GM12878 (cell line): ENCODE measurements at regions not wholly inside any gene's neighbourhood (a gene's known extent, or its start where the extent isn't known, plus 50 kb on each side); places are given as distances from the start of the nearest gene placed in this dataset.

Experiments used
- ATAC-seq: fragments of 200-7000 bp; cut with Tn5 transposase; 3 replicates; pipeline ENCODE4 v1.9.1; 2020; ENCODE audit warnings: mild to moderate bottlenecking, moderate library complexity
- BruUV-seq: library from RNA; stranded (reverse); fragments of 400-500 nt; replicated peaks from 2 replicates; lab custom pipeline; 2021; lab: Mats Ljungman, UMichigan
- CTCF ChIA-PET: fragments of 300-600 bp; sonication (Branson Sonifier 250); formaldehyde crosslinking; extraction: SDS; loops from one replicate; lab custom pipeline; 2021; ENCODE audit warnings: inconsistent platforms; lab: Yijun Ruan, JAX
- POLR2A ChIA-PET: fragments of 350-600 bp; formaldehyde crosslinking; extraction: SDS; loops from one replicate; lab custom pipeline; 2021; ENCODE audit warnings: inconsistent platforms; lab: Charles Lee
- RAD21 ChIA-PET: fragments of 300-600 bp; sonication (Branson Sonifier 250); formaldehyde crosslinking; loops from one replicate; lab custom pipeline; 2023; ENCODE audit warnings: antibody characterized with exemption; ENCODE audit not compliant: unreplicated experiment; lab: Charles Lee
- SMC1A ChIA-PET: fragments of 300-600 bp; sonication (Branson Sonifier 250); formaldehyde crosslinking; loops from one replicate; lab custom pipeline; 2023; ENCODE audit not compliant: unreplicated experiment, uncharacterized antibody; lab: Charles Lee
- DNase-seq: peaks from one replicate; pipeline ENCODE4 v3.0.0-alpha.2; 2011; ENCODE audit warnings: low read depth, low spot score
- FAIRE-seq: peaks from 3 replicates; lab custom pipeline; 2011; peaks lifted over from hg19 to GRCh38; lab: Jason Lieb, UNC
- H2AFZ ChIP-seq: 2 replicates; pipeline ENCODE4 v1.6.0; 2011; ENCODE audit warnings: low read depth, low read length, control low read depth; ENCODE audit not compliant: control insufficient read depth
- H3K27ac ChIP-seq: 2 replicates; pipeline ENCODE4 v1.5.1; 2011; ENCODE audit warnings: control low read depth; ENCODE audit not compliant: control insufficient read depth, insufficient read depth
- H3K27me3 ChIP-seq, 2 experiments: replicated peaks in 1 of 2; 2 replicates each; pipeline versions ENCODE4 v1.6.0 to v1.6.1; 2011; ENCODE audit warnings: low read length in 1 of 2; ENCODE audit not compliant: control insufficient read depth in 2 of 2, insufficient read depth in 2 of 2
- H3K36me3 ChIP-seq, 2 experiments: 2 replicates each; pipeline ENCODE4 v1.5.1; 2011; ENCODE audit warnings: low read length in 1 of 2; ENCODE audit not compliant: control insufficient read depth in 2 of 2, insufficient read depth in 2 of 2
- H3K4me1 ChIP-seq: 2 replicates; pipeline ENCODE4 v1.6.1; 2011; ENCODE audit warnings: mild to moderate bottlenecking, low read length, moderate library complexity, mixed read lengths; ENCODE audit not compliant: control insufficient read depth, insufficient read depth
- H3K4me2 ChIP-seq: 2 replicates; pipeline ENCODE4 v1.6.0; 2011; ENCODE audit warnings: control low read depth; ENCODE audit not compliant: control insufficient read depth, insufficient read depth
- H3K4me3 ChIP-seq: fragments of 200-600 bp; sonication (generic); 2 replicates; pipeline ENCODE4 v1.5.1; 2016
- H3K79me2 ChIP-seq: 2 replicates; pipeline ENCODE4 v1.6.0; 2011; ENCODE audit warnings: low read length; ENCODE audit not compliant: control insufficient read depth, insufficient read depth
- H3K9ac ChIP-seq: 2 replicates; pipeline ENCODE4 v1.8.0; 2011; ENCODE audit warnings: low read length, control low read depth, mixed read lengths; ENCODE audit not compliant: control insufficient read depth, insufficient read depth
- H3K9me3 ChIP-seq: replicated peaks from 3 replicates; pipeline ENCODE4 v1.5.1; 2011; ENCODE audit warnings: mild to moderate bottlenecking, low read length; ENCODE audit not compliant: control insufficient read depth, insufficient read depth
- H4K20me1 ChIP-seq: 2 replicates; pipeline ENCODE4 v1.6.0; 2011; ENCODE audit not compliant: control insufficient read depth, insufficient read depth
- BMI1 ChIP-seq: fragments of 450-650 bp; IDR thresholded peaks from 2 replicates; pipeline ENCODE4 v1.6.1; 2016; ENCODE audit warnings: mild to moderate bottlenecking, moderate library complexity, borderline replicate concordance
- CHD2 ChIP-seq: IDR thresholded peaks from 2 replicates; pipeline ENCODE4 v1.6.1; 2011; ENCODE audit warnings: low read depth, low read length, improper control_type of control experiment, borderline replicate concordance
- HDAC6 ChIP-seq: fragments of 200-600 bp; sonication (generic); IDR thresholded peaks from one replicate; pipeline ENCODE4 v1.8.0; 2017; ENCODE audit warnings: antibody characterized with exemption; ENCODE audit not compliant: unreplicated experiment
- NFXL1 ChIP-seq: fragments of 450-650 bp; IDR thresholded peaks from 2 replicates; pipeline ENCODE4 v1.6.1; 2017; ENCODE audit warnings: antibody characterized with exemption, mild to moderate bottlenecking, borderline replicate concordance
- RCOR1 ChIP-seq: conservative IDR thresholded peaks from 2 replicates; pipeline ENCODE4 v1.6.1; 2012; ENCODE audit warnings: low read depth, low read length, improper control_type of control experiment
- SRF ChIP-seq, 2 experiments: IDR thresholded peaks; 2 replicates each; pipeline ENCODE4 v1.6.1; 2011; ENCODE audit warnings: low read depth in 2 of 2, low read length in 2 of 2, mild to moderate bottlenecking in 1 of 2, moderate library complexity in 1 of 2
- YBX1 ChIP-seq: fragments of 450-650 bp; IDR thresholded peaks from 2 replicates; pipeline ENCODE4 v1.6.1; 2016; ENCODE audit warnings: antibody characterized with exemption
- YY1 ChIP-seq: IDR thresholded peaks from 2 replicates; pipeline ENCODE4 v1.6.1; 2011; ENCODE audit warnings: low read depth, mild to moderate bottlenecking, low read length
- ZNF217 ChIP-seq: fragments of 450-650 bp; IDR thresholded peaks from 2 replicates; pipeline ENCODE4 v1.6.1; 2017; ENCODE audit warnings: antibody characterized with exemption, mild to moderate bottlenecking
- in situ Hi-C: fragments of 300-500 bp; cut with MboI; formaldehyde crosslinking; loops from 9 replicates; pipeline ENCODE4 v1.14.3; 2018; ENCODE audit warnings: mixed read lengths
- intact Hi-C: fragments of 100-400 bp; cut with micrococcal nuclease; formaldehyde crosslinking; loops from one replicate; pipeline ENCODE4 v1.14.2; 2022; ENCODE audit not compliant: unreplicated experiment
- TF ChIP-seq, protein P1 (sequence below): fragments of 450-650 bp; IDR thresholded peaks from 2 replicates; pipeline ENCODE4 v1.6.1; 2017; ENCODE audit warnings: mild to moderate bottlenecking, low read depth, inconsistent platforms; ENCODE audit not compliant: poor library complexity, severe bottlenecking
- TF ChIP-seq, protein P2 (sequence below), 3 experiments: IDR thresholded peaks in 2 of 3; conservative IDR thresholded peaks in 1 of 3; 2 replicates each; pipeline ENCODE4 v1.5.1; 2011; ENCODE audit warnings: low read depth in 3 of 3, low read length in 3 of 3, mild to moderate bottlenecking in 3 of 3, control low read depth in 2 of 3, moderate library complexity in 2 of 3, inconsistent platforms in 1 of 3, mixed read lengths in 1 of 3; ENCODE audit not compliant: control insufficient read depth in 2 of 3, insufficient read depth in 1 of 3; ENCODE audit errors: extremely low read depth in 1 of 3
- TF ChIP-seq, protein P3 (sequence below): IDR thresholded peaks from 2 replicates; pipeline ENCODE4 v1.6.1; 2011; ENCODE audit warnings: borderline replicate concordance, low read depth, mild to moderate bottlenecking, moderate library complexity, low read length; ENCODE audit not compliant: insufficient read depth, poor library complexity, severe bottlenecking
- TF ChIP-seq, protein P4 (sequence below): fragments of 450-650 bp; IDR thresholded peaks from 2 replicates; pipeline ENCODE4 v1.6.1; 2016; ENCODE audit warnings: mild to moderate bottlenecking
- TF ChIP-seq, protein P5 (sequence below): IDR thresholded peaks from 2 replicates; pipeline ENCODE4 v1.6.1; 2012; ENCODE audit warnings: low read depth, low read length, improper control_type of control experiment
- TF ChIP-seq, protein P6 (sequence below): fragments of 450-650 bp; IDR thresholded peaks from 2 replicates; pipeline ENCODE4 v1.6.1; 2018; ENCODE audit warnings: borderline replicate concordance, mild to moderate bottlenecking; ENCODE audit not compliant: partially characterized antibody

DNA sequence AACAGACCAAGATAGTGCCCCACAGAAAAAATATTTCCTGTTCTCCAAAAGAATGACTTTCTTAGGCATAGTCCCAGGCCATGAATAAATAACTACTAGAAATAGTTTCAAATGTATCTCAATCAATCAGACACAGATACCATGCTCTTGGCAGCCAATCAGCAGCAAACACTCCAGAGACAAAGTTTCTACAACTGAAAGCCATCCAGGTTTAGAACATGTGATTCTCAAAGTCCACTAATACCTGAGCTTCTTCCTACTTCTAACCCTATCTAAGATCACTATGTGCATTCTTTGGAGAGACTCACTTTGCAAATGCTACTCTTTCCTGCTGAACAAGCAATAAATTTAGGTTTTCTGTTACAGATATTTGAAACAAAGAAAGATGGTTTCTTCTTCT is 425.8 kb upstream of the GRIN3A start:
- no peak overlapping the region for H3K27ac ChIP-seq
- no peak for ATAC-seq
- no peaks in the 10 kb centered on the region for H3K4me1 ChIP-seq
- intact Hi-C loops = no loop called here
- no peak overlapping the region for H3K4me3 ChIP-seq
- CTCF ChIA-PET = no interaction called here
- no peak for FAIRE-seq
- H3K9me3 ChIP-seq = no peaks in the 10 kb centered on the region
- in situ Hi-C loops = no loop called here
- no peaks in the 10 kb centered on the region for H3K27me3 ChIP-seq
- POLR2A ChIA-PET = no interaction called here
- SMC1A ChIA-PET = no interaction called here
- H3K4me2 ChIP-seq = no peak overlapping the region
- RAD21 ChIA-PET = no interaction called here
- H3K79me2 ChIP-seq = no peaks in the 10 kb centered on the region
- no TSS peak for BruUV-seq
- H2AFZ ChIP-seq = no peak overlapping the region
- DNase-seq = no peak
- H3K9ac ChIP-seq = no peak overlapping the region
- H4K20me1 ChIP-seq = no peaks in the 10 kb centered on the region
- H3K36me3 ChIP-seq = no peaks in the 10 kb centered on the region
- TF ChIP-seq RCOR1 = no peak
- no peak for TF ChIP-seq CHD2
- TF ChIP-seq, protein P1, sequence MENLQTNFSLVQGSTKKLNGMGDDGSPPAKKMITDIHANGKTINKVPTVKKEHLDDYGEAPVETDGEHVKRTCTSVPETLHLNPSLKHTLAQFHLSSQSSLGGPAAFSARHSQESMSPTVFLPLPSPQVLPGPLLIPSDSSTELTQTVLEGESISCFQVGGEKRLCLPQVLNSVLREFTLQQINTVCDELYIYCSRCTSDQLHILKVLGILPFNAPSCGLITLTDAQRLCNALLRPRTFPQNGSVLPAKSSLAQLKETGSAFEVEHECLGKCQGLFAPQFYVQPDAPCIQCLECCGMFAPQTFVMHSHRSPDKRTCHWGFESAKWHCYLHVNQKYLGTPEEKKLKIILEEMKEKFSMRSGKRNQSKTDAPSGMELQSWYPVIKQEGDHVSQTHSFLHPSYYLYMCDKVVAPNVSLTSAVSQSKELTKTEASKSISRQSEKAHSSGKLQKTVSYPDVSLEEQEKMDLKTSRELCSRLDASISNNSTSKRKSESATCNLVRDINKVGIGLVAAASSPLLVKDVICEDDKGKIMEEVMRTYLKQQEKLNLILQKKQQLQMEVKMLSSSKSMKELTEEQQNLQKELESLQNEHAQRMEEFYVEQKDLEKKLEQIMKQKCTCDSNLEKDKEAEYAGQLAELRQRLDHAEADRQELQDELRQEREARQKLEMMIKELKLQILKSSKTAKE = no peak
- TF ChIP-seq, protein P2, sequence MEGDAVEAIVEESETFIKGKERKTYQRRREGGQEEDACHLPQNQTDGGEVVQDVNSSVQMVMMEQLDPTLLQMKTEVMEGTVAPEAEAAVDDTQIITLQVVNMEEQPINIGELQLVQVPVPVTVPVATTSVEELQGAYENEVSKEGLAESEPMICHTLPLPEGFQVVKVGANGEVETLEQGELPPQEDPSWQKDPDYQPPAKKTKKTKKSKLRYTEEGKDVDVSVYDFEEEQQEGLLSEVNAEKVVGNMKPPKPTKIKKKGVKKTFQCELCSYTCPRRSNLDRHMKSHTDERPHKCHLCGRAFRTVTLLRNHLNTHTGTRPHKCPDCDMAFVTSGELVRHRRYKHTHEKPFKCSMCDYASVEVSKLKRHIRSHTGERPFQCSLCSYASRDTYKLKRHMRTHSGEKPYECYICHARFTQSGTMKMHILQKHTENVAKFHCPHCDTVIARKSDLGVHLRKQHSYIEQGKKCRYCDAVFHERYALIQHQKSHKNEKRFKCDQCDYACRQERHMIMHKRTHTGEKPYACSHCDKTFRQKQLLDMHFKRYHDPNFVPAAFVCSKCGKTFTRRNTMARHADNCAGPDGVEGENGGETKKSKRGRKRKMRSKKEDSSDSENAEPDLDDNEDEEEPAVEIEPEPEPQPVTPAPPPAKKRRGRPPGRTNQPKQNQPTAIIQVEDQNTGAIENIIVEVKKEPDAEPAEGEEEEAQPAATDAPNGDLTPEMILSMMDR (IDR thresholded peaks at IDR 0.05 in 2 of 3, conservative IDR thresholded peaks at IDR 0.05 in 1 of 3; ENCODE audit: control insufficient read depth in 2 of 3, extremely low read depth in 1 of 3, insufficient read depth in 1 of 3, low read depth in 3 of 3, low read length in 3 of 3) = no peak
- no peak for TF ChIP-seq ZNF217
- TF ChIP-seq BMI1 = no peak
- TF ChIP-seq, protein P3, sequence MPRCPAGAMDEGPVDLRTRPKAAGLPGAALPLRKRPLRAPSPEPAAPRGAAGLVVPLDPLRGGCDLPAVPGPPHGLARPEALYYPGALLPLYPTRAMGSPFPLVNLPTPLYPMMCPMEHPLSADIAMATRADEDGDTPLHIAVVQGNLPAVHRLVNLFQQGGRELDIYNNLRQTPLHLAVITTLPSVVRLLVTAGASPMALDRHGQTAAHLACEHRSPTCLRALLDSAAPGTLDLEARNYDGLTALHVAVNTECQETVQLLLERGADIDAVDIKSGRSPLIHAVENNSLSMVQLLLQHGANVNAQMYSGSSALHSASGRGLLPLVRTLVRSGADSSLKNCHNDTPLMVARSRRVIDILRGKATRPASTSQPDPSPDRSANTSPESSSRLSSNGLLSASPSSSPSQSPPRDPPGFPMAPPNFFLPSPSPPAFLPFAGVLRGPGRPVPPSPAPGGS = no peak
- TF ChIP-seq NFXL1 = no peak
- no peak for TF ChIP-seq YBX1
- TF ChIP-seq SRF (IDR thresholded peaks at IDR 0.05; ENCODE audit: low read depth in 2 of 2, low read length in 2 of 2) = no peak
- TF ChIP-seq, protein P4, sequence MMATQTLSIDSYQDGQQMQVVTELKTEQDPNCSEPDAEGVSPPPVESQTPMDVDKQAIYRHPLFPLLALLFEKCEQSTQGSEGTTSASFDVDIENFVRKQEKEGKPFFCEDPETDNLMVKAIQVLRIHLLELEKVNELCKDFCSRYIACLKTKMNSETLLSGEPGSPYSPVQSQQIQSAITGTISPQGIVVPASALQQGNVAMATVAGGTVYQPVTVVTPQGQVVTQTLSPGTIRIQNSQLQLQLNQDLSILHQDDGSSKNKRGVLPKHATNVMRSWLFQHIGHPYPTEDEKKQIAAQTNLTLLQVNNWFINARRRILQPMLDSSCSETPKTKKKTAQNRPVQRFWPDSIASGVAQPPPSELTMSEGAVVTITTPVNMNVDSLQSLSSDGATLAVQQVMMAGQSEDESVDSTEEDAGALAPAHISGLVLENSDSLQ = no peak
- no peak for TF ChIP-seq HDAC6
- TF ChIP-seq YY1 = no peak
- TF ChIP-seq, protein P5, sequence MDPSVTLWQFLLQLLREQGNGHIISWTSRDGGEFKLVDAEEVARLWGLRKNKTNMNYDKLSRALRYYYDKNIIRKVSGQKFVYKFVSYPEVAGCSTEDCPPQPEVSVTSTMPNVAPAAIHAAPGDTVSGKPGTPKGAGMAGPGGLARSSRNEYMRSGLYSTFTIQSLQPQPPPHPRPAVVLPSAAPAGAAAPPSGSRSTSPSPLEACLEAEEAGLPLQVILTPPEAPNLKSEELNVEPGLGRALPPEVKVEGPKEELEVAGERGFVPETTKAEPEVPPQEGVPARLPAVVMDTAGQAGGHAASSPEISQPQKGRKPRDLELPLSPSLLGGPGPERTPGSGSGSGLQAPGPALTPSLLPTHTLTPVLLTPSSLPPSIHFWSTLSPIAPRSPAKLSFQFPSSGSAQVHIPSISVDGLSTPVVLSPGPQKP = no peak
- TF ChIP-seq, protein P6, sequence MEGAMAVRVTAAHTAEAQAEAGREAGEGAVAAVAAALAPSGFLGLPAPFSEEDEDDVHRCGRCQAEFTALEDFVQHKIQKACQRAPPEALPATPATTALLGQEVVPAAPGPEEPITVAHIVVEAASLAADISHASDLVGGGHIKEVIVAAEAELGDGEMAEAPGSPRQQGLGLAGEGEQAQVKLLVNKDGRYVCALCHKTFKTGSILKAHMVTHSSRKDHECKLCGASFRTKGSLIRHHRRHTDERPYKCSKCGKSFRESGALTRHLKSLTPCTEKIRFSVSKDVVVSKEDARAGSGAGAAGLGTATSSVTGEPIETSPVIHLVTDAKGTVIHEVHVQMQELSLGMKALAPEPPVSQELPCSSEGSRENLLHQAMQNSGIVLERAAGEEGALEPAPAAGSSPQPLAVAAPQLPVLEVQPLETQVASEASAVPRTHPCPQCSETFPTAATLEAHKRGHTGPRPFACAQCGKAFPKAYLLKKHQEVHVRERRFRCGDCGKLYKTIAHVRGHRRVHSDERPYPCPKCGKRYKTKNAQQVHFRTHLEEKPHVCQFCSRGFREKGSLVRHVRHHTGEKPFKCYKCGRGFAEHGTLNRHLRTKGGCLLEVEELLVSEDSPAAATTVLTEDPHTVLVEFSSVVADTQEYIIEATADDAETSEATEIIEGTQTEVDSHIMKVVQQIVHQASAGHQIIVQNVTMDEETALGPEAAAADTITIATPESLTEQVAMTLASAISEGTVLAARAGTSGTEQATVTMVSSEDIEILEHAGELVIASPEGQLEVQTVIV = no peak
